GM18519 (cell line): ENCODE measurements at regions not wholly inside any gene's neighbourhood (a gene's known extent, or its start where the extent isn't known, plus 50 kb on each side); places are given as distances from the start of the nearest gene placed in this dataset.

Experiments
- ATAC-seq: cut with Tn5 transposase; IDR thresholded peaks from one replicate; pipeline ENCODE4 v1.9.1; 2021; ENCODE audit warnings: mild to moderate bottlenecking, moderate library complexity; ENCODE audit not compliant: unreplicated experiment, low FRiP score

DNA sequence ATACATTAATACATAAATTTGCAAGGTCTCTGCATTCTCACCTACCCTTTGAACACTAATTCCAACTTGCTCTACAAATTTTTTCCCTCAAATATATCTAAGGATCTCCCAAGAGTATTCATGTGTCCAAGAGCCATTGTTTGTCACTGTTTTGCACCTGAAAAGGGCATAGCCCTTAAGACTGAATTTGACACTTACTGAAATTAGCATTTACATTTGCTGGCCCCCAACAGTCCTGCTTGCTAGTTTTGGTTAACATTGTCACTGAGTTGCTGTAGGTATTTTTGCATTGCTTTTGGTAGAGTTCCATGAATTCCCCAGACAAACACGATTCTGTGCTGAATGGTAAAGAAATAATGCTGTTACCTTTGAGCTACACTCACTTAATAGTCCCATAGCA lies 57.3 kb downstream of the KCNA4 start:
- no peak for ATAC-seq

DNA sequence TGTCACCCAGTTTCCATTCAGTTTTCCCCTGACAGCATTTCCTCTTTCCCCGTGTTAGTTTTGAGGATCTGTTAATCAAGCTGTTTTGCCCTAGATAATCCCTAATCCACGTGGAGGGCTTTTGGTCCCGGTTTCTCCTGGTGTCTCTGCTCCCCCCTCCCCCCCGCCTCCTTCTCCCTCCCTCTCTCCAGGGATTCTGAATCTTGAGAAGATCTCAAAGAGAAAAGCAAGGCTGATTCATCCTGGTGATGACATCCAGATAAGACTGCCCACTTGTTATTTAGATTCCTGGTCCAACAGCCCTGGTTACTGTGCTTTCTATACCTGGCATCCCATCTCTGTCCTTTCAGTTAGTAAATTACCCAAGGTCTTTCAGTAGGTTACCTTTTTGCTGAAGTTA lies 59.4 kb downstream of the KCNA4 start:
- ATAC-seq = no peak

DNA sequence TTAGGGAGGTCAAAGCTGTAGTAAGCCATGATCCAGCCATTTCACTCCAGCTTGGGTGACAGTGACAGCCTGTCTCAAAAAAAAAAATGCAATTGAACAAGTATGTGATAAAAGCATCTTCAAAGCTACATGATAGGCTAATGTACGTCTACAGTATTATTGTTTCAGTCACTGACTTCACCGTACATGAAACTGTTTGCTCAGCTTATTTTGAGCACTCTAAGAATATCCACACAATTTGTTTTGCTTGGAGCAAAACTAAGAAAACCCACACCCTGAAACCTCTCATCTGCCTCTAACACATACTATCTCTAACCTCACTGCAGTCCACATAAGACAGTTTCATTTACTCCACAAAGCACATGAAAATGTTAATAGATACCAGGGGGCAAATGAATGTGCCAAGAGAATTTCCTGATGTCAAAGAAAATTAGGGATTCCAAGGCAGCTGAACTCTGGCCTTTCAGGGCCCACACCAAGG lies 60.7 kb downstream of the KCNA4 start:
- no peak for ATAC-seq

DNA sequence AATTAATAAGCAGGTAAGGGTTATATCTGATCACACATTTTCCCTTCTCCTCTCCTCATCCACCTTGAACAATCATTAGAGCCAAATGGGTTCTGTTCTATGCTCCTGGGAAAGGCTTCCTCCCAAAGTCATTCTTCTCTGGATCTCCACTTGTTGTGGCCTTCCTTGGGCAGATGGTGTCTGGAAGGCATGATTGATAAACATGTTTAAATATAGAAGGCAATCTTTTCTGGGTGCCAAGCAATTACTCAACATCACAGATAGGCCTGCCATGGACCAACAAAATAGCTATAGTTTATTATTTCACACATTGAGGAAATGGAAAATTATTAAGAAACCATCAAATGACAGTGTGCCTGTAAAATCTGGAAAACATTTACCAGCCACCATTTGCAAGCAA lies 73.5 kb downstream of the KCNA4 start:
- no peak for ATAC-seq

DNA sequence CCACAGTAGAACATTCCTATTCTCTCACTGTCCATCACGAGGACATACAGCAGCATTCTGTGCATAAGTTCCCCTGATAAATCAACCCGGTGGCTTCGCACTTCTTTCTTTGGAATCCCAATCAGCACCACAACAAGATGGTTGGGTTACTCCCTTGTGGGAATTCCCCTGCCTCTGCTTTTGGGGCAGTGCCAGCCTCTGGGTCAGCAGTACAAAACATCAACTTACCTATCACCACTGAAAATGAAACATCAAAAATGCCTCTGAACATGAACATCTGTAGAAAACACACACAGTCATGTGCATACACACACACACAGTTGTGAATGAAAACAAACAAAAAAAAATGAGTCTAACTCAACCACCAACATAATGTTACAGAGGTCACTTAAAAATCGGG lies 79.3 kb downstream of the KCNA4 start:
- ATAC-seq = no peak

DNA sequence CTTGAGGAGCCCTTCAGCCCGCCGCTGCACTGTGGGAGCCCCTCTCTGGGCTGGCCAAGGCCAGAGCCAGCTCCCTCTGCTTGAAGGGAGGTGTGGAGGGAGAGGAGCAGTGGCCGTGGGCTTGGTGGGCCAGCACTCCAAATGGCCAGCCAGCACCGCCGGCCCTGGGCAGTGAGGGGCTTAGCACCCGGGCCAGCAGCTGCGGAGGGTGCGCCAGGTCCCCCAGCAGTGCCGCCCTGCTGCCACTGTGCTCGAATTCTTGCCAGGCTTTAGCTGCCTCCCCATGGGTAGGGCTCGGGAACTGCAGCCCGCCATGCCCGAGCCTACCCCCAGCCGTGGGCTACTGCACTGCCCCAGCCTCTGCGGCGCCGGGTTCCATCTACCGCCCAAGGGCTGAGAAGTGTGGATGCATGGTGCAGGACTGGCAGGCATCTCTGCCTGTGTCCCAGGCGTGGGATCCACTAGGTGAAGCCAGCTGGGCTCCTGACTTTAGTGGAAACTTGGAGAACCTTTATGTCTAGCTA lies 82.7 kb downstream of the KCNA4 start:
- no peak for ATAC-seq

DNA sequence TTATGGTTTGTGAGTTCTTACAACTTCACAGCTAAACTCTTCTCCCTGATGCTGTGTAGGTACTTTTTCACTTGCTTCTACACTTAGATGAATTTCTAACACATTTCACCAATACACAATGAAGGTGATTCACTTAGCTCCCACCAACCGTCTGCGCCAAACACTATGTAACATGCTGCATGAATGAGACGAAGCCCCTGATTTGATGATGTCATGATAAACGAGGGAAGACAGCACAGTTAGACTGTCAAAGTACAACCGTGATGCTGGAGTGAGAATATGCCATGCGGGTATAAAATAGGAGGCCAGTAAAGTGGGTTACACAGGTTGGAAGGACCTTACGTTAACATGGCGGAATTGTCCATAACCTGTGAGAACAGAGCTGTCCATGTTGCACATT lies 100.8 kb downstream of the KCNA4 start:
- no peak for ATAC-seq

DNA sequence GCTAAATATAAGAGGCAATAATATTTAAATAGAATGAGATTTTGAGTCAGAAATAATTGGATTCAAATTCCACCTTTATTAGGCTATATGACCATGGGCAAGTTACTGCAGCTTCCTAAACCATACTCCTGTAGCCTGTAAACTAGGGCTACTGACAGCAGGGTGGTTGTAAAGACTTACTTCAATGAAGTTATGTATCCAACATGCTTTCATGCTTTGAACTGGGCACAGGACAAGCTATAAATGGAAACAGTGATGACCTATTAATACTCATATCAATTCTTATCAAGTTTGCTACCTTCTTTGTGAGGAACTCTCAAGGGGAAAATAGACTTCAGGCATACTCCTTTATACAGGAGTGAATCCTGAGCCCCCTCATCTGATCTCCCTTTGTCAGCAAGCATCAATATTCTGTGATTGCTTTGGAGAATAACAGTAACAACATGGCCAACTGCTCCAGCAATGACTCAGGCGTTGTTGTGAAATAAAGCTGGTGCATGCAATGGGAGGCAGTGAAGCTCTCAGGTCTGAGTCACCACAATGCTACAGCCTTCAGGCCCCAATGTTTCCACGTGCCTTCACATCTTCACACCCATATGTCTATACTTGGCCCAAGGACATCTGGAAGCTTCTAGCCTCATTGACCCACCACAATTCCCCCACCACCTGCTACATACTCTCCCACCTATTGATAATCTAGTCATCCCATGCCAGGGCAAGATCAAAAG lies 102.5 kb downstream of the KCNA4 start:
- ATAC-seq = no peak

DNA sequence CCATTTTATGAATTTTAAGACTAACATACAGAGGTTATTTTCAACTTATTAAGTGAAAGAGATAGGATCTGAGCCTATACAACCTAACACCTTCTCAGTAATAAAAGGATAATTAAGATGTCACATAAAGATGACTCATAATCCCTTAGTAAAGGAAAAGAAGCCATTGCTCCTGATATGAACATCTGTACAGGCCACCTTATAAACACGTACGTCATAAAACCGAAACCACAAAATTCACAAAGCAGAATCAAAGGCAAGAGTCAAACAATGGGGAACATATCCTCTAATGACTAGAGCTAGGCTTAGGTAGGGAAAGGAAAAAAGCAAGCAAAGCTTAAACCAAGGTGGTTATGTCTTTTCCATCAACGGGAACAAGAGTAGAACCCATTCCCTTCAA lies 103.5 kb downstream of the KCNA4 start:
- ATAC-seq = no peak

DNA sequence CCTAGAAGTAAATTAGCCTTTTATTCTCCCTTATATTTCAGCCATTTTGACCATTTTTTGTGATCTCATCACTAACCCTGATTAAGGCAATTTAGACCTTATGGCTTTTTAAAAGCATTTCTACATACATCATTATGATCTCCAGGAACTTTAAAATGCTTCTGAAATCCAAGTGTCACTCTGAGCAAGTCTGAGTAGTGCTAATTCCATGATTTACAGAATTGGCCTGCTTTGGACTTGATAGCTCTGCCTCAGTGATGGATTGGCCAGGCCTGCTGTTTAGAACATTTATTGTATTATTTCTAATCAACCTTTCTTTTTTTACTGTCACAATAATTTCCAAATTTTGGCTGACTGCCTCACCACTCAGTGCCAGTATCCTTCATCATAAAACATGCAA lies 116.4 kb downstream of the KCNA4 start:
- no peak for ATAC-seq

DNA sequence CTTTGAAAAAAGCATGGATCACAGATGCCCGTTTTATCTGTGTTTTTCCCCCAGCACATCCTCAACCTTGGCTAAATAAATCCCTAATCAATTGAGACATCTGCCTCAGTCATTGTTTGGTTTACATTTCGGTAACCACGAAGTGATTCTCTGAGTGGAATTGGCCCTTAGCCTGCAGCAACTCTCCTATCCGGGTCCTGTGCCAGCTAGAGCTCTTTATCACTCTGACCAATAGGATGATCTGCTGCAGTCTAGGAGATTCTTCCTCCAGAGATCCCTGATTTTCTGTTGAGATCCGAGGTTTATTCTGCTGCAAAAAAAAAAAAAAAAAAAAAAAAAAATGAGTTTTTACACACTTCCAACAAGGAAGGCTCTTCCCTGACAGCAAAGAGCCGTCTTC lies 137.3 kb downstream of the KCNA4 start:
- no peak for ATAC-seq

DNA sequence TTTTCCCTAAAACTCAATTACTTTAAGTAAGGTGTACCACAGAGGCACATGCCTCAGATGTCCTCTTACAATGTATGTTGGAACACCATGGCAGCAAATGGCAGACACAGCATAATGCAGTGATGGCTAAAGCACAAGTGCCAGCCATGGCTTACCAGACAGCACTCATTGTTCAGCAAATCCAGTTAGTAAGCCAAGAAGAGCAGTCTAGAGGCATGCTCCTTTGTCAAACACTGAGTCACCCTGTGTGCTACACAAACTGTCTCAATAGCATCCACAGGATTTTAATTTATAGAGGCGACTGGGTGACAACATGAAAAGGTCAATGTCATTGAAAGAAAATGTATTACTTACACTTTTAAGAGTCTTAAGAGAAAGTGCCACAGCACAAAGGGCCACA lies 140.6 kb downstream of the KCNA4 start:
- ATAC-seq = no peak

DNA sequence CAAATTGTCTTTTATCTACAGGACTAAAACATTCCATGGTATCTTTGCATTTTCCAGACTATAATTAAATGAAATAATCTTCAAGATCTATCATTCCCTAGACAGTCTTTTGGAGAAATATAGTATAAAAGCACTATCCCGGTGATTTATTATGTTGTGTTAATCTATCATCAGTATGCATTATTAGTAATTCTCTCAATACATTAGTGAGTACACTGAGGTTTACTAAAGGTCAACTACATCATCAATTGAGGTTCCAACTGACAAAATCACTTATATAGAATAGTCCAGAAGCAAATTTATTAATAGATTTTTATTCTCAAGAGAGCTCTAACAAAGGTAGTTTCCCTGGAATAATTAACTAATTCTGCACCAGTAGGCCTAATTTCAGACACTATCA lies 169.6 kb downstream of the KCNA4 start:
- no peak for ATAC-seq

DNA sequence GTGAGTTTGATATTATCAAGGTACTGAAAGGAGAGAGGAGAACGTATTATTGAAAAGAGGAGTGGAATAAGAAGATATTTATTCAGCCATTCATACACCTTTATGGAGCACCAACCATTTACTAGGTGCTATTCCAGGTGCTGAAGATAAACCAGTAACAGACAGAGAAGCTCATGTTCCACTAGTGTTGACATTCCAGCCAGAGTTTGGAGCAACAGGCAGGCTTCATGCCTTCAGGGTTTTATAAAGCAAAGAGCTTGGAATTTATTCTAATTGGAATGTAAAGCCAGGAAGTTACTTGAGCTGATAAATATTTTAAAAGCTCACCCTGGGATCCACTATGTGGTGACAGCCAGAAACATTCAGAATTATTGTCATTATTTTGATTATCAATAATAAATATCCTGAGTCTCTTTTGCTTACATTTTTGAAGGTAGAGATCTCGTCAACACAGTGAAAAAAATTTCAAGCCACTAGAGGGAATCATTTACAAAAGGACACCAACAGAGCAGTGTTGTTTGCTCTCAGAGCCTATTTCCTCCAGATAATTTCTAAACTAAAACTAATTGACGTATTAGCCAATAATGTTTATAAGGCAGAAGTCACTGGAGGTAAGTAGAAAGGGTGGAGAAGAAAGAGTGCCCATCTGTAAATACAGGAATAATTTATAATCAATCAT lies 172.0 kb downstream of the KCNA4 start:
- ATAC-seq = no peak

DNA sequence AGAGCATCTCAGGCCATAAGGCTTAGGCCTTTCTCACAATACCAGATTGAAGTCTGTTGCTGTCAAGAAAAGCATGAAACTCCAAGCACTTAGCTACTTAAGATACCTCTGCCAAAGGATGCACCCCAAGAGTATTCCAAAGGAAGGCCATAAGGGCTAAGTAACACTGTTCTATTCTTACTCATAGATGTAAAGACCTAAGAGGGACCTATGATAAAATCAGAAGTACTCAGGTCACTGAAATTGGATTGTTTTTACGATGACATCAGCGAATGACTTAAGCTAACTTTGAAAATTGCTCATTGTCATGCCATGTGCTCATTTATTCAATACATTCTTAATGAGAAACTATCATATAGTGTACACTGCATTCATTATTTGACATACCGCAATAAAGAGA lies 172.8 kb downstream of the KCNA4 start:
- ATAC-seq = no peak

DNA sequence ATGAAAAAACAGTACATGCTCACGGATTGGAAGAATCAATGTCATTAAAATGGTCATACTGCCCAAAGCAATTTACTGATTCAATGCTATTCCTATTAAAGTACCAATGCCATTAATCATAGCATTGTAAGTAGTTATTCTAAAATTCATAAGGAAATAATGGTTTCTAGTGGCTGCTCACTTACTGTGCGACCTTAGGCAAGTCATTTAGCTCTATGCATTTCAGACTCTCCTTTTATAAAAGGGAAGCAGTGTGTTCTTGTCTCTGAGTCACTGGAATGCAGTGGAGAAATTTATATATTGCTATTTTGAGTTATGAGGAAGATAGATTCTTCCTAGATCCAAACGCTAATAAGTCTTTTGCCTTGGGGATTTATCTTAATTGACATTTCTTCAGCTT lies 174.8 kb downstream of the KCNA4 start:
- no peak for ATAC-seq

DNA sequence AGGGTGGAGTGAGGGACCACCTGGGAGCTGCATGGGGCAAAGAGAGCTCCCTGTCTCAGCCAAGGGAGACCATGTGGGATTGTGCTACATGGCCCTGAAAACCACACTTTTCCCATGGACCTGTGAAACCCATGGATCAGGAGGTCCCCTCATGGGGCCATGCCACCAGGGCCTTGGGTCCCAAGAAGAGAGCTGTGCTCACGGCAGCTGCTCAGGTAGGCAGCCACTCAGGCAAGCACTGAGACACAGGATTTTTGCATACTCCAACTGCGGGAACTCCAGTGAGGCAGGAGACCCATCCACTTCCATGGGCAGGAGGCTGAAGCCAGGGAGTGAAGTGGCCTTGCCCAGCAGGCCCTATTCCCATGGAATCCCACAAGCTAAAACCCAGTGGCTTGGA lies 190.0 kb downstream of the KCNA4 start:
- ATAC-seq = no peak

DNA sequence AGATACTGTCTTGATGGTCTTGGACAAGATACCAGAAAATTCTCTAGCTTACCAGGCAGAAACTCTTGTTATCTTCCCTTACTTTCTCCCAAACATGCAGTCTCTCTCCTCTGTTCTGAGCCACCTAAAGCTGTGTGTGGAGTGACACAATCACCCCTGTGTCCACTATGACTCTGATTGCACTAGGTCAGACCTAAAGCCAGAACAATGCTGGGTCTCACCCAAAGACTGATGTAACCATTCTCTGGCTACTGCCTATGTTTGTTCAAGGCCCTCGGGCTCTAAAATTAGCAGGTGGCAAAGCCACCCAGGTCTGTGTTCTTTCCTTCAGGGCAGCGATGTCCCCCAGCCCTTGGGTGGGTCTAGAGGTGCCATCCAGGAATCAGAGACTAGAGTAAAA lies 200.5 kb downstream of the KCNA4 start:
- ATAC-seq = no peak

DNA sequence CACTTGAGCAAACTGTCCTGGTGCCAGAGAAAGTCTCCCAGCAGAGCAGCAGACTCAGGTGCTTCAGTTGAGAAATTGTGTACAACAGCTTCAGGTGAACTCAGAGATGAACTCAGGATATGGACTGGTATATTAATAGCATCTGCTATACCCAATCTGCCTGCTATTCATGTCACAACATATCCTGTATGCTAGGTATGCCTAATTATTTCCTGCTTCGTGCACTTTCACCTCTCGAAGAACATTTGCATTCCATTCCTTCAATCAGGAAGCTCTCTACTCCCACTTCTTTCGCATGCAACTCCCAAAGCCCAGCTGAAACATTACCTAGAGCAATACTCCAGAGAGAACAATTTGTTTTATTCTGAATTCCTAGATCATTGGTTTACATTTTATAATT lies 207.7 kb downstream of the KCNA4 start:
- no peak for ATAC-seq

DNA sequence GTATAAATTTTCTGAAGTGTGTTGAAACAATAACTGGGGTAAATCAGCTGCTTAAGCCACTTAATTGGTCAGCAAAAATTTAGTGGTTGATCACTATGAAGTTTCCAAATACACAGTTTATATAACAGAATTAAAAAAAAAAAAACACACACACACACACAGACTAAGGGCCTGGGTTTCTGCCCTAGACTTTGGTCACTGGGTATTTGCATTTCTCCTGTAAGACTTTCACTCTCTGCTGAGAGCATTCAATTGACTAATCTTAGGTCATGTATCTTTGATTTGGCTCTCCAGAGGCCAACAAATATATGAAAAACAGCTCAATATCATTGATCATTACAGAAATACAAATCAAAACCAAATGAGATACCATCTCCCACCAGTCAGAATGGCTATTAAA lies 214.3 kb downstream of the KCNA4 start:
- ATAC-seq = no peak

DNA sequence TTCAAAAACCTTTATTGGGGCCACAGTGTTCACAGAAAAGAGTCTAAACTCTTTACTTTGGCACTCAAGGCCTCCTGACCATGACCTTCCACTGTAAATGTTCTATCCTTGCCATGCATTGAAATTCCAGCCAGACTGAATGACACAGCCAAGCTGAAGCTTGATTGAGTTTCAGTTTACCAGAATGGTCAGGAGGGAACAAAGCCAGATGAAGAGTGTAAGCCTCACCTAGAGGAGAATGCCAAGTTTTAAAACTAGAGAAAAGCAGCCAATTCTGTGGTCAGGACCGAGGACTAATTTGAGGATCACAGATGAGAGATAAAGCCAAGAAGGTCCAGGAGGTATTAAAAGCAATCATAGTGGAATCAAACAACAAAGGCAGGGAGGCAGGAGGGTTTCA lies 215.3 kb downstream of the KCNA4 start:
- no peak for ATAC-seq

DNA sequence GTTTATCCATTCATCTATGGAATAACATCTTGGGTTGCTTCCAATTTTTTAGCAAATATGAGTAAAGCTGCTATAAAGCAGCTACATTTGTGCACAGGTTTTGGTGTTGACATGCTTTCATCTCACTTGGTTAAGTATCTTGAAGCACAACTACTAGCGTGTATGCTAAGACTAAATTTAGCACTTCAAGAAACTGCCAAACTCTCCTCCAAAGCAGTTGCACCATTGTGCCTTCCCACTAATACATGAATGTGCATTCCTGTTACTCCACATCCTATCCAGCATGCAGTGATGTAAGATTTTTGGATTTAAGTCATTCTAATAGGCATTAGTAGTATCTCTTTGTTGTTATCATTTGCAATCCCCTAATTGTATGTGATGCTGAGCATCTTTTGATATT lies 230.7 kb downstream of the KCNA4 start:
- no peak for ATAC-seq
